Calu3 (cell line): ENCODE measurements at regions not wholly inside any gene's neighbourhood (a gene's known extent, or its start where the extent isn't known, plus 50 kb on each side); places are given as distances from the start of the nearest gene placed in this dataset.

Experiments used
- BruUV-seq: library from RNA; stranded (reverse); fragments of 400-500 nt; replicated peaks from 2 replicates; lab custom pipeline; 2021; lab: Mats Ljungman, UMichigan
- CTCF ChIA-PET: fragments of 300-600 bp; sonication (Branson Sonifier 250); formaldehyde crosslinking; loops from one replicate; lab custom pipeline; 2022; ENCODE audit warnings: antibody characterized with exemption; lab: Charles Lee
- DNase-seq: peaks from one replicate; pipeline ENCODE4 v3.0.0; 2022
- H3K27ac Mint-ChIP-seq: one replicate; pipeline ENCODE4 v1.8.0; 2022; ENCODE audit warnings: mixed read lengths; ENCODE audit not compliant: unreplicated experiment
- H3K27me3 Mint-ChIP-seq: one replicate; pipeline ENCODE4 v1.8.0; 2022; ENCODE audit warnings: mixed read lengths; ENCODE audit not compliant: unreplicated experiment
- H3K36me3 Mint-ChIP-seq: one replicate; pipeline ENCODE4 v1.8.0; 2022; ENCODE audit warnings: mild to moderate bottlenecking, moderate library complexity, mixed read lengths; ENCODE audit not compliant: insufficient read depth, unreplicated experiment
- H3K4me1 Mint-ChIP-seq: one replicate; pipeline ENCODE4 v1.8.0; 2022; ENCODE audit warnings: mild to moderate bottlenecking, low read depth, mixed read lengths; ENCODE audit not compliant: unreplicated experiment
- H3K4me3 Mint-ChIP-seq: one replicate; pipeline ENCODE4 v1.8.0; 2022; ENCODE audit warnings: mild to moderate bottlenecking, low read depth, moderate library complexity, mixed read lengths; ENCODE audit not compliant: unreplicated experiment
- H3K9me3 Mint-ChIP-seq: one replicate; pipeline ENCODE4 v1.8.0; 2022; ENCODE audit warnings: low read depth, mixed read lengths; ENCODE audit not compliant: unreplicated experiment
- CTCF ChIP-seq: fragments of 200-600 bp; IDR thresholded peaks from one replicate; pipeline ENCODE4 v1.8.0; 2022; ENCODE audit warnings: antibody characterized with exemption; ENCODE audit not compliant: unreplicated experiment
- intact Hi-C: fragments of 100-400 bp; cut with micrococcal nuclease; formaldehyde crosslinking; loops from one replicate; pipeline ENCODE4 v1.10.0; 2022; ENCODE audit not compliant: unreplicated experiment

- TF ChIP-seq CTCF, result no peak
- Mint-ChIP-seq H3K27me3 (no peaks in the 10 kb centered on the region), H3K4me3 (no peak overlapping the region), H3K4me1 (peaks cover 1% of the 10 kb centered on the region), H3K9me3 (no peaks in the 10 kb centered on the region), H3K27ac (no peak overlapping the region), H3K36me3 (no peaks in the 10 kb centered on the region)
- intact Hi-C loops, result no loop called here
- no TSS peak for BruUV-seq
- CTCF ChIA-PET, result no interaction called here
- no peak for DNase-seq
Measured at GRCh38 chr3:166104938-166105337, 267.7 kb upstream of the BCHE start.

- Mint-ChIP-seq H3K27ac (no peak overlapping the region), H3K9me3 (no peaks in the 10 kb centered on the region), H3K27me3 (no peaks in the 10 kb centered on the region), H3K4me1 (no peaks in the 10 kb centered on the region), H3K4me3 (no peak overlapping the region), H3K36me3 (no peaks in the 10 kb centered on the region)
- no peak for TF ChIP-seq CTCF
- no peak for DNase-seq
- CTCF ChIA-PET, result interaction anchor here (0.6 kb wide), 1 partner anchor 251 kb away, joined by 3 read pairs; no protein-coding TSS in a partner anchor
- intact Hi-C loops, result no loop called here
- no TSS peak for BruUV-seq
Measured at GRCh38 chr3:166100730-166101129, 263.5 kb upstream of the BCHE start.

- BruUV-seq, result no TSS peak
- Mint-ChIP-seq H3K4me1 (no peaks in the 10 kb centered on the region), H3K4me3 (no peak overlapping the region), H3K27me3 (no peaks in the 10 kb centered on the region), H3K36me3 (no peaks in the 10 kb centered on the region), H3K27ac (no peak overlapping the region), H3K9me3 (peaks cover 2% of the 10 kb centered on the region)
- no peak for TF ChIP-seq CTCF
- no peak for DNase-seq
- CTCF ChIA-PET, result no interaction called here
- intact Hi-C loops, result no loop called here
Measured at GRCh38 chr3:166089575-166089974, 252.4 kb upstream of the BCHE start.

DNA sequence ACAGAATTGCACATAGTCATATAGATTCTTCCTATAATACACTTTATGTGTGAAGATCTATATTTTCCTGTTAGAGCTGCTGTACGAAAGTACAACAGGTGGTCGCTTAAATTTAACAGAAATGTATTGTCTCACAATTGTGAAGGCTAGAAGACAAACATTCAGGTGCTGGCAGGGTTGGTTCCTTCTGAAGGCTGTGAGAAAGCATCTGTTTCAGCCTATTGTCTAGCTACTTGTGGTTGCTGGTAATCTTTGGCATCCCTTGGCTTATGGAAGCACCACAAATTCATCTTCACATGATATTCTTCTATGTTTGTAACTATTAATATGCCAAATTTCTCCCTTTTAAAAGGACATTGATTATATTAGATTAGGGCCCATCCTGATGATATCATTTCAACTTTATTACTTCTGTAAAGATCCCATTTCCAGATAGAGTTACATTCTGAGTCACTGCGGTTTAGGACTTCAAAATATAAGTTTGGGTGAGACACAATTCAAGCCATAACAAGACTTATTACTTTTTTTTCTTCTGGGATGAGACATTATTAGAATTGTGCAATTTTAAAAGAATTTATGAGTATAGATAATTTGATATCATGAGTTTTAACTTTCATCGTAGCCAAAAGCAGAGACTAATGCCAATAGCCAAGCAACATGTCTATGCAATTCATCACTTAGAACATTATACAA, 248.1 kb upstream of the BCHE start:
- H3K36me3 Mint-ChIP-seq, result no peaks in the 10 kb centered on the region
- DNase-seq, result no peak
- no peaks in the 10 kb centered on the region for H3K9me3 Mint-ChIP-seq
- TF ChIP-seq CTCF, result no peak
- H3K4me1 Mint-ChIP-seq, result no peaks in the 10 kb centered on the region
- H3K4me3 Mint-ChIP-seq, result no peak overlapping the region
- H3K27ac Mint-ChIP-seq, result no peak overlapping the region
- intact Hi-C loops, result no loop called here
- CTCF ChIA-PET, result interaction anchor here (1.1 kb wide), 1 partner anchor 69 kb away, joined by 4 read pairs; no protein-coding TSS in a partner anchor
- BruUV-seq, result no TSS peak
- H3K27me3 Mint-ChIP-seq, result no peaks in the 10 kb centered on the region
